MM.1S (cell line): ENCODE measurements at regions not wholly inside any gene's neighbourhood (a gene's known extent, or its start where the extent isn't known, plus 50 kb on each side); places are given as distances from the start of the nearest gene placed in this dataset.

ENCODE experiments used
- EZH2phosphoT487 ChIP-seq: fragments of 300-600 bp; sonication (generic); IDR thresholded peaks from 2 replicates; pipeline ENCODE4 v1.6.1; 2018; ENCODE audit warnings: antibody characterized with exemption, low read length
- TF ChIP-seq, protein P1 (sequence below): fragments of 300-600 bp; sonication (generic); IDR thresholded peaks from 2 replicates; pipeline ENCODE4 v1.5.1; 2016; ENCODE audit warnings: antibody characterized with exemption, low read length, mixed read lengths

DNA sequence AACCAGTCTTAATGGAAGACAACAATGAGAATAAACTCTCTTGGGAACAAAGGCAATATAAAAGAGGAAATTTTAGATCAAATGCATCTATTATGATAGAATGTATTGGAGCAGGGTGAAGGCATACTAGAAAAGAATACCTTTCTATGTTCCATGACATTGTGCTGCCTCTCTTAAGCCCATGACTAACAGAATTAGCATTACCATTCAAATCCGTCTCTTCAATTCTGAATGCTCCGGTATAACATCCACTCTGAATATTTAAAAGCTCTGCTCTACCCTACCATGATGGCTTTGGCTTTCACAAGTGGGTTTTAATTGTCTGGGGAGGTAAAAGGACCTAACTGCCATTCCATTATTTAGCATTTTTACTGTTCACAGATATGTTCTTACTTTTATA lies 1878.4 kb downstream of the ARAP2 start:
- TF ChIP-seq, protein P1, sequence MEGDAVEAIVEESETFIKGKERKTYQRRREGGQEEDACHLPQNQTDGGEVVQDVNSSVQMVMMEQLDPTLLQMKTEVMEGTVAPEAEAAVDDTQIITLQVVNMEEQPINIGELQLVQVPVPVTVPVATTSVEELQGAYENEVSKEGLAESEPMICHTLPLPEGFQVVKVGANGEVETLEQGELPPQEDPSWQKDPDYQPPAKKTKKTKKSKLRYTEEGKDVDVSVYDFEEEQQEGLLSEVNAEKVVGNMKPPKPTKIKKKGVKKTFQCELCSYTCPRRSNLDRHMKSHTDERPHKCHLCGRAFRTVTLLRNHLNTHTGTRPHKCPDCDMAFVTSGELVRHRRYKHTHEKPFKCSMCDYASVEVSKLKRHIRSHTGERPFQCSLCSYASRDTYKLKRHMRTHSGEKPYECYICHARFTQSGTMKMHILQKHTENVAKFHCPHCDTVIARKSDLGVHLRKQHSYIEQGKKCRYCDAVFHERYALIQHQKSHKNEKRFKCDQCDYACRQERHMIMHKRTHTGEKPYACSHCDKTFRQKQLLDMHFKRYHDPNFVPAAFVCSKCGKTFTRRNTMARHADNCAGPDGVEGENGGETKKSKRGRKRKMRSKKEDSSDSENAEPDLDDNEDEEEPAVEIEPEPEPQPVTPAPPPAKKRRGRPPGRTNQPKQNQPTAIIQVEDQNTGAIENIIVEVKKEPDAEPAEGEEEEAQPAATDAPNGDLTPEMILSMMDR, result no peak
- TF ChIP-seq EZH2phosphoT487, result no peak
